Left lung (tissue), 4 donors: ENCODE measurements at regions not wholly inside any gene's neighbourhood (a gene's known extent, or its start where the extent isn't known, plus 50 kb on each side); places are given as distances from the start of the nearest gene placed in this dataset.

Source experiments
- ATAC-seq: fragments of 200-7000 bp; cut with Tn5 transposase; one replicate; pipeline ENCODE4 v1.9.1; 2020; ENCODE audit warnings: moderate library complexity
- DNase-seq, 4 donors: peaks; one replicate each; pipeline ENCODE4 v3.0.0-alpha.2; 2013 to 2020
- H3K27ac ChIP-seq, 2 donors: fragments of 200-600 bp; sonication (generic) in 1 of 2; one replicate each; pipeline versions ENCODE4 v1.5.0 to v1.8.0; 2020 to 2021
- H3K27me3 ChIP-seq, 2 donors: fragments of 200-600 bp; sonication (generic) in 1 of 2; one replicate each; pipeline versions ENCODE4 v1.5.0 to v1.8.0; 2020 to 2021
- H3K36me3 ChIP-seq, 2 donors: fragments of 200-600 bp; sonication (generic) in 1 of 2; one replicate each; pipeline versions ENCODE4 v1.5.0 to v1.8.0; 2020 to 2021
- H3K4me1 ChIP-seq, 2 donors: fragments of 200-600 bp; one replicate each; pipeline ENCODE4 v1.8.0; 2021
- H3K4me3 ChIP-seq, 2 donors: fragments of 200-600 bp; sonication (generic) in 1 of 2; one replicate each; pipeline versions ENCODE4 v1.5.0 to v1.8.0; 2020 to 2021; ENCODE audit warnings: mild to moderate bottlenecking in 1 of 2
- H3K9me3 ChIP-seq, 2 donors: fragments of 200-600 bp; sonication (generic) in 1 of 2; one replicate each; pipeline versions ENCODE4 v1.5.0 to v1.8.0; 2020 to 2021
- intact Hi-C, 2 donors: fragments of 100-400 bp; cut with DNase I; formaldehyde crosslinking; loops; one replicate each; pipeline versions ENCODE4 v1.11.2 to v1.14.2; 2022
- TF ChIP-seq, protein P1 (sequence below), 2 donors: fragments of 200-600 bp; sonication (generic) in 1 of 2; IDR thresholded peaks; one replicate each; pipeline versions ENCODE4 v1.5.0 to v1.8.0; 2021; ENCODE audit warnings: antibody characterized with exemption in 2 of 2
- donor health status: DM: no; HTN: yes; CAD: no.
- donor health status: DM: no; HTN: no; CAD: no.

DNA sequence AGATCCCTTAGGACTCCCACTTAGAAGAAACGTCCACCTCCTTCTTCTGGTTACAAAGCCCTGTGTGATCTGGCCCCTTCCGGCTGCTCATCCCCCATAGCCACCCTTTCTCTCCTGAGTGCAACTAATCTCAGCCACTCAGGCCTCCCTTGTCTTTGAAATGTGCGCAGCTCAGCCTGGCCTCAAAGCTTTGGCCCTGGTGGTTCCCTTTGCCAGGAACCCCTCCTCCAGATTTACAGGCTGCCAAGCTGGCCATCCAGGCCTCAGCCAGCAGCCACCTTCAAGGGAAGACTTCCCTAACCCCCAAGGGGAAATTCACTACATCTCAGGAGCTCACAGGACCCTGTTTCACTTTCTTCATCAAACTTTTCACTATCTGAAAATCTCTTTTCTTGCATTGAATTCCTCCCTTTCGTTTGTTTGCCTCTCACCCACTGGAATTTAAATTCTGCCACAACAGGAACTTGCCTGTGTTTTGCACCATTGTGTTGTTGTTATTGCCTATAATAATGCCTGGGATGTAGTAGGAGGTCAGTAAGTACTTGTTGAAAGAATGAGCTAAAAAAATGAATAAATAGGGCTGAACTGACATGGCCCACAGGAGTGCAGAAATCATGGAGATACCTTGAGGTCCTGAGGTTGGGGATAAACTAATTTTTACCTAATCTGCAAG, 109.5 kb upstream of the PFN2 start:
- Histone ChIP-seq H3K27me3 (no peaks in the 10 kb centered on the region), H3K4me1 (no peaks in the 10 kb centered on the region), H3K36me3 (no peaks in the 10 kb centered on the region), H3K9me3 (peaks cover 5 to 18% of the 10 kb centered on the region in 2 donors), H3K27ac (peak overlapping the region in 1 of 2 donors; percentile 21), H3K4me3 (no peak overlapping the region)
- no peak for DNase-seq
- intact Hi-C loops = no loop called here
- TF ChIP-seq, protein P1, sequence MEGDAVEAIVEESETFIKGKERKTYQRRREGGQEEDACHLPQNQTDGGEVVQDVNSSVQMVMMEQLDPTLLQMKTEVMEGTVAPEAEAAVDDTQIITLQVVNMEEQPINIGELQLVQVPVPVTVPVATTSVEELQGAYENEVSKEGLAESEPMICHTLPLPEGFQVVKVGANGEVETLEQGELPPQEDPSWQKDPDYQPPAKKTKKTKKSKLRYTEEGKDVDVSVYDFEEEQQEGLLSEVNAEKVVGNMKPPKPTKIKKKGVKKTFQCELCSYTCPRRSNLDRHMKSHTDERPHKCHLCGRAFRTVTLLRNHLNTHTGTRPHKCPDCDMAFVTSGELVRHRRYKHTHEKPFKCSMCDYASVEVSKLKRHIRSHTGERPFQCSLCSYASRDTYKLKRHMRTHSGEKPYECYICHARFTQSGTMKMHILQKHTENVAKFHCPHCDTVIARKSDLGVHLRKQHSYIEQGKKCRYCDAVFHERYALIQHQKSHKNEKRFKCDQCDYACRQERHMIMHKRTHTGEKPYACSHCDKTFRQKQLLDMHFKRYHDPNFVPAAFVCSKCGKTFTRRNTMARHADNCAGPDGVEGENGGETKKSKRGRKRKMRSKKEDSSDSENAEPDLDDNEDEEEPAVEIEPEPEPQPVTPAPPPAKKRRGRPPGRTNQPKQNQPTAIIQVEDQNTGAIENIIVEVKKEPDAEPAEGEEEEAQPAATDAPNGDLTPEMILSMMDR (IDR thresholded peaks at IDR 0.05) = no peak
- ATAC-seq = no peak

DNA sequence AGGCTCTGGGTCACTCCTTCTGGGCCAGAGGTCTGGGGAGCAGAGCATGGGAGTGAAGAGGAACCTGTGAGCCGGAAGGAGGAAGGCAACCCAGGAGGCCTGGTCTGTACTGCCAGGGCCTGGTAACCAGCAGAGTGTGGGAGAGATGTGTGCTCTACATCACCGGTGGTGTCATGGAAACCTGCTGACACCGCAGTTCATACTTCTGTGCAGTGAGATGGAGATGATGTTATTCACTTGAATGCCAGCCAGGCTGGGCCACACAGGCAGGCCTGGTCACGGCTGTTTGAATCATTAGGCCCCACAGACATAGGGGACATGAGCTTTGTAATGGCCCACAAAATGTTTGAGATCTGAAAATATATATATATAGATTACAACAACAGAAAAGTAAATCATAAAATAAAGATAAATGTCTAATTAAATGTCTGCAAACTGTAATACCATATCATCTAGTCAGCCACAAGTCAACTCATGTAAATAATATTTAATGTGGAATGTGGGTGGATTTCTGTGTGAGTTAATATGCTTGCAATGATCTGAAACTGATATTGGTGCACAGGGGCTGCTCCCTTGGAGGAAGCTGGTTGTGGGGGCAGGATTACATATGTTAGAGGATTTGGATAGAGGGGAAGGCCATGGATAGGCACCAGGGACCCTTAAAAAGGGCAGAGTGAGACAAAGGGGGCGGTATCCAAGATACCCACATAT, 108.5 kb upstream of the PFN2 start:
- ATAC-seq (peak; percentile 59), DNase-seq (peak in 3 of 4 donors; percentile 36 to 61 (median 39))
- TF ChIP-seq, protein P1 (IDR thresholded peaks at IDR 0.05) = no peak
- intact Hi-C loops = no loop called here
- Histone ChIP-seq H3K4me3 (no peak overlapping the region), H3K27ac (peak overlapping the region in 1 of 2 donors; percentile 53), H3K9me3 (peaks cover 5 to 18% of the 10 kb centered on the region in 2 donors), H3K36me3 (no peaks in the 10 kb centered on the region), H3K4me1 (no peaks in the 10 kb centered on the region), H3K27me3 (no peaks in the 10 kb centered on the region)

DNA sequence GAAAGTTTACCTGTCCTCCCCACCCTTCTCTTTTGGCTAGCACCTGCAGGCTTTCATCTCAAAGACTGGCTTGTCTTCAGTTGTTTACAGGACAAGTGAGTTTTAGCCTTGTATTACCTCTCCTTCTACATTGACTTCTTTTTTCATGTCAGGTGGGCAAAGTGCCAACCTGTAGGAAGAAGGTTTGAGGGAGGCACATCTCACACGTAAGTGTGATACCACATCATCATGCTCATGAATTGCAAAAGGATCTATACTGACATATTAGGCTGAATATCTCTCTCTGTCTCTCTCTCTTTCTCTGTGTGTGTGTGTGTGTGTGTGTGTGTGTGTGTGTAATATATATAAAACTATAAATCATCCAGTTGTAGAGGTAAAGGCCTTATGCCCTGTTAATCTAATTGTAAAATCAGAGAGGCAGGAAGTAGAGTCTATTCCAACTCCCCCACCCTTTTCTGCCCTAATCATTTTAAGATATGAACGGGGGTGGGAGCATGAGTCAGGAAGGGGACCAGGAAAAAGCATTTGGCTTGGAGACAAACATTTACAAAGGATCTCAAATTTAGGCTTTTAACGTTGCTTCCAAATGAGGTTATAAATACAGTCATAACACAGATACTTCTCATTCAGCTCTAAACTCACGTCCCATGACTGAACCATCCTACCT, 107.0 kb upstream of the PFN2 start:
- Histone ChIP-seq H3K36me3 (no peaks in the 10 kb centered on the region), H3K27ac (no peak overlapping the region), H3K4me1 (no peaks in the 10 kb centered on the region), H3K4me3 (no peak overlapping the region), H3K27me3 (no peaks in the 10 kb centered on the region), H3K9me3 (peaks cover 5 to 18% of the 10 kb centered on the region in 2 donors)
- no peak for DNase-seq
- ATAC-seq = no peak
- TF ChIP-seq, protein P1 (IDR thresholded peaks at IDR 0.05) = no peak
- intact Hi-C loops = no loop called here

DNA sequence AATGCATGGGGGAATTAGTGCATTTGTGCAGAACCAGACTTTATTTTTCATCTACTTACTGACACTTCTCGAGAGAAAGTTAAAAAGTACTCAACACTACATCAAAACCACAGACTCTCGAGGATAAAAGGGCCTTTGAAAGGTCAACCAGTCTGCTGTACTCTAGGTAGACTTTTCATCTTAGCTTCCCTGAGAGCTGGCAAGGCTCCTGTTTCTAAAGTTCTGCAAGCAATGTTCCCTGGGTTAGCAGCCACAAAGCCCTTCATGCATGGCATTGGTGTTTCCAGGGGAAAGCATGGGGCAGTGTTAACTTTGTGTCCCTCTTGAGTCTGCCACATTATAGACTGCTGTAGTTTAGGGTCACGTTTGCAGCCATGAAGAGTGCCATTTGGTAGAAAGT, 106.4 kb upstream of the PFN2 start:
- intact Hi-C loops = no loop called here
- Histone ChIP-seq H3K27ac (no peak overlapping the region), H3K36me3 (no peaks in the 10 kb centered on the region), H3K9me3 (peaks cover 5 to 18% of the 10 kb centered on the region in 2 donors), H3K4me1 (no peaks in the 10 kb centered on the region), H3K27me3 (no peaks in the 10 kb centered on the region), H3K4me3 (no peak overlapping the region)
- no peak for DNase-seq
- ATAC-seq = peak; percentile 29
- TF ChIP-seq, protein P1 (IDR thresholded peaks at IDR 0.05) = no peak

DNA sequence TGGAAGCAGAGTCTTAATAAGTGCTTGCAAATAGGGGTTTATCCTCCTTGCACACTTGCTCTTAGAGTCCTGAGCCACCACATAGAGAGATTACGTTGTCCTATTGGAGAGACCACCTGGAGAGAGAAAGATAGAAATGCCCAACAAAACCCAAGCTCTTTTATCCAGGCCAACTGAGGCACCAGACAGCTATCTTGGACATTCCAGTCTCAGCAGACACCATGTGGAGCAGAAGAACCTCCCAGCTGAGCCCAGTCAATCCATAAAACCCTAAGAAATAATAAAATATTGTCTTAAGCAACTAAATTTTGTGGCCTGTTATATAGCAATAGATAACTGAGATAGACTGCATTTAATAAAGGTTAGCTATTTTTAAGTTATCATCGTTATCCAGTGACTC, 105.7 kb upstream of the PFN2 start:
- Histone ChIP-seq H3K27ac (no peak overlapping the region), H3K36me3 (no peaks in the 10 kb centered on the region), H3K4me1 (no peaks in the 10 kb centered on the region), H3K9me3 (peaks cover 5 to 18% of the 10 kb centered on the region in 2 donors), H3K4me3 (no peak overlapping the region), H3K27me3 (no peaks in the 10 kb centered on the region)
- no peak for DNase-seq
- intact Hi-C loops = no loop called here
- TF ChIP-seq, protein P1 (IDR thresholded peaks at IDR 0.05) = no peak
- ATAC-seq = no peak
